PC-3 (cell line): ENCODE measurements at regions not wholly inside any gene's neighbourhood (a gene's known extent, or its start where the extent isn't known, plus 50 kb on each side); places are given as distances from the start of the nearest gene placed in this dataset.

Source experiments
- ATAC-seq: fragments of 200-7000 bp; cut with Tn5 transposase; 2 replicates; pipeline ENCODE4 v1.9.1; 2020; ENCODE audit warnings: mild to moderate bottlenecking, moderate library complexity
- BruUV-seq: library from RNA; stranded (reverse); fragments of 400-500 nt; replicated peaks from 2 replicates; lab custom pipeline; 2021; lab: Mats Ljungman, UMichigan
- CTCF ChIA-PET: fragments of 300-600 bp; sonication (Branson Sonifier 250); formaldehyde crosslinking; loops from one replicate; lab custom pipeline; 2022; ENCODE audit warnings: antibody characterized with exemption; lab: Charles Lee
- POLR2A ChIA-PET: fragments of 300-600 bp; sonication (Branson Sonifier 250); formaldehyde crosslinking; loops from one replicate; lab custom pipeline; 2022; ENCODE audit warnings: antibody characterized with exemption; ENCODE audit not compliant: unreplicated experiment; lab: Charles Lee
- DNase-seq: peaks from one replicate; pipeline ENCODE4 v3.0.0-alpha.2; 2015
- H2AFZ ChIP-seq: fragments of 300-600 bp; sonication (generic); 2 replicates; pipeline ENCODE4 v1.6.0; 2016; ENCODE audit warnings: antibody characterized with exemption, low read length
- H3F3A ChIP-seq: fragments of 300-600 bp; sonication (generic); one replicate; pipeline ENCODE4 v1.6.0; 2017; ENCODE audit warnings: antibody characterized with exemption, low read length, control low read depth, mild to moderate bottlenecking; ENCODE audit not compliant: unreplicated experiment
- H3K27ac ChIP-seq: fragments of 300-600 bp; sonication (generic); 2 replicates; pipeline ENCODE4 v1.5.1; 2016; ENCODE audit warnings: mild to moderate bottlenecking, low read length
- H3K27me3 ChIP-seq: fragments of 300-600 bp; sonication (generic); 2 replicates; pipeline ENCODE4 v1.6.1; 2016; ENCODE audit warnings: low read length, mixed read lengths
- H3K36me3 ChIP-seq: fragments of 300-600 bp; sonication (generic); 2 replicates; pipeline ENCODE4 v1.6.1; 2016; ENCODE audit warnings: low read depth, mixed run types, low read length, mixed read lengths
- H3K4me1 ChIP-seq: fragments of 300-600 bp; sonication (generic); 2 replicates; pipeline ENCODE4 v1.5.1; 2016; ENCODE audit warnings: low read length; ENCODE audit not compliant: insufficient read depth
- H3K4me2 ChIP-seq: fragments of 300-600 bp; sonication (generic); 2 replicates; pipeline ENCODE4 v1.6.0; 2016; ENCODE audit warnings: low read length
- H3K4me3 ChIP-seq: fragments of 300-600 bp; sonication (generic); 2 replicates; pipeline ENCODE4 v1.5.1; 2016; ENCODE audit warnings: mild to moderate bottlenecking, low read length, mixed read lengths
- H3K79me2 ChIP-seq: fragments of 300-600 bp; sonication (generic); 2 replicates; pipeline ENCODE4 v1.6.1; 2017; ENCODE audit warnings: low read length, mixed read lengths
- H3K9ac ChIP-seq: fragments of 300-600 bp; sonication (generic); 2 replicates; pipeline ENCODE4 v1.6.0; 2016; ENCODE audit warnings: mild to moderate bottlenecking, low read length
- H3K9me2 ChIP-seq: fragments of 300-600 bp; sonication (generic); replicated peaks from 2 replicates; pipeline ENCODE4 v1.6.1; 2016; ENCODE audit warnings: mixed run types, low read length, mixed read lengths
- H3K9me3 ChIP-seq: fragments of 300-600 bp; sonication (generic); 2 replicates; pipeline ENCODE4 v1.6.1; 2016; ENCODE audit warnings: low read length, mixed read lengths
- H4K20me1 ChIP-seq: fragments of 300-600 bp; sonication (generic); 2 replicates; pipeline ENCODE4 v1.6.1; 2016; ENCODE audit warnings: low read length, mixed read lengths
- CTCF ChIP-seq: fragments of 300-600 bp; sonication (generic); conservative IDR thresholded peaks from 2 replicates; pipeline ENCODE4 v1.5.1; 2017; ENCODE audit warnings: antibody characterized with exemption, low read depth, mild to moderate bottlenecking, low read length
- EZH2 ChIP-seq: fragments of 300-600 bp; sonication (generic); IDR thresholded peaks from one replicate; pipeline ENCODE4 v1.6.1; 2017; ENCODE audit warnings: antibody characterized with exemption, mild to moderate bottlenecking, low read length; ENCODE audit not compliant: unreplicated experiment
- EZH2phosphoT487 ChIP-seq: fragments of 300-600 bp; sonication (generic); IDR thresholded peaks from 2 replicates; pipeline ENCODE4 v1.6.1; 2018; ENCODE audit warnings: mild to moderate bottlenecking, antibody characterized with exemption, low read length, borderline replicate concordance
- intact Hi-C: fragments of 100-400 bp; cut with micrococcal nuclease; formaldehyde crosslinking; loops from 2 replicates; pipeline ENCODE4 v1.9.0; 2023

GRCh38 chr3:6805236-6805635 is 55.7 kb upstream of the GRM7 start:
- intact Hi-C loops = loop anchor here (10.0 kb wide), 1 partner anchor 1580 kb away; no protein-coding TSS in a partner anchor
- Histone ChIP-seq H4K20me1 (no peaks in the 10 kb centered on the region), H3K9ac (no peak overlapping the region), H3K4me3 (no peak overlapping the region), H2AFZ (no peak overlapping the region), H3K4me2 (no peak overlapping the region), H3K27me3 (no peaks in the 10 kb centered on the region), H3F3A (no peaks in the 10 kb centered on the region), H3K36me3 (no peaks in the 10 kb centered on the region), H3K79me2 (no peaks in the 10 kb centered on the region), H3K9me3 (no peaks in the 10 kb centered on the region), H3K4me1 (peaks cover 26% of the 10 kb centered on the region), H3K9me2 (no peaks in the 10 kb centered on the region), H3K27ac (peak overlapping the region; percentile 42)
- CTCF ChIA-PET = no interaction called here
- ATAC-seq (no peak), DNase-seq (peak; percentile 58)
- POLR2A ChIA-PET = no interaction called here
- no TSS peak for BruUV-seq
- no peak for TF ChIP-seq EZH2
- no peak for TF ChIP-seq EZH2phosphoT487
- no peak for TF ChIP-seq CTCF

- CTCF ChIA-PET = no interaction called here
- DNase-seq = peak; percentile 47
- peak overlapping the region; percentile 33; the same call in 1 of the 2 replicates for H3K4me2 ChIP-seq
- H3K27ac ChIP-seq = peak overlapping the region; percentile 75
- H3K4me1 ChIP-seq = peaks cover 26% of the 10 kb centered on the region
- POLR2A ChIA-PET = no interaction called here
- no peak overlapping the region for H2AFZ ChIP-seq
- intact Hi-C loops = loop anchor here (10.0 kb wide), 1 partner anchor 1582 kb away; no protein-coding TSS in a partner anchor
- no peak overlapping the region for H3K9ac ChIP-seq
- no peaks in the 10 kb centered on the region for H3K9me3 ChIP-seq
- H3K9me2 ChIP-seq = no peaks in the 10 kb centered on the region
- no peak for TF ChIP-seq EZH2
- no peak for TF ChIP-seq EZH2phosphoT487
- no peak for TF ChIP-seq CTCF
- H4K20me1 ChIP-seq = no peaks in the 10 kb centered on the region
- no TSS peak for BruUV-seq
- no peaks in the 10 kb centered on the region for H3K79me2 ChIP-seq
- no peaks in the 10 kb centered on the region for H3F3A ChIP-seq
- no peak overlapping the region for H3K4me3 ChIP-seq
- ATAC-seq = no peak
- no peaks in the 10 kb centered on the region for H3K36me3 ChIP-seq
- H3K27me3 ChIP-seq = no peaks in the 10 kb centered on the region
These were observed 53.9 kb upstream of the GRM7 start for GRCh38 chr3:6806991-6807390.

GRCh38 chr3:6807967-6808588 is 52.8 kb upstream of the GRM7 start:
- Histone ChIP-seq H3K4me3 (no peak overlapping the region), H3K27me3 (no peaks in the 10 kb centered on the region), H3K79me2 (no peaks in the 10 kb centered on the region), H4K20me1 (no peaks in the 10 kb centered on the region), H3K4me1 (peaks cover 26% of the 10 kb centered on the region), H3K36me3 (no peaks in the 10 kb centered on the region), H3K27ac (peak overlapping the region; percentile 89), H3K4me2 (peak overlapping the region; percentile 33), H2AFZ (no peak overlapping the region), H3F3A (no peaks in the 10 kb centered on the region), H3K9me2 (no peaks in the 10 kb centered on the region), H3K9ac (peak overlapping the region; percentile 40), H3K9me3 (no peaks in the 10 kb centered on the region)
- intact Hi-C loops = loop anchor here (10.0 kb wide), 1 partner anchor 1583 kb away; no protein-coding TSS in a partner anchor
- DNase-seq = peak; percentile 78
- BruUV-seq = no TSS peak
- TF ChIP-seq CTCF (no peak), EZH2 (no peak), EZH2phosphoT487 (no peak)
- ChIA-PET POLR2A (no interaction called here), CTCF (no interaction called here)
- ATAC-seq = no peak
